CD14-positive monocyte (primary cell): ENCODE measurements at regions not wholly inside any gene's neighbourhood (a gene's known extent, or its start where the extent isn't known, plus 50 kb on each side); places are given as distances from the start of the nearest gene placed in this dataset.

Experiments used
- DNase-seq, 3 donors: peaks; one replicate each; pipeline ENCODE4 v3.0.0-alpha.2; 2011 to 2022
- H2AFZ ChIP-seq: 2 replicates; pipeline ENCODE4 v1.6.0; 2012; ENCODE audit warnings: mild to moderate bottlenecking, low read depth, low read length, inconsistent platforms; ENCODE audit not compliant: insufficient read depth, poor library complexity, severe bottlenecking
- H3K27ac ChIP-seq, 2 donors: 1 replicate in 1 of 2; 2 replicates in 1 of 2; pipeline ENCODE4 v1.5.1; 2012 to 2013; ENCODE audit warnings: low read length in 2 of 2, control low read depth in 1 of 2, inconsistent platforms in 1 of 2, low read depth in 1 of 2, mild to moderate bottlenecking in 1 of 2
- H3K27me3 ChIP-seq, 2 donors: one replicate each; pipeline versions ENCODE4 v1.6.0 to v1.6.1; 2011 to 2013; ENCODE audit warnings: low read length in 2 of 2; ENCODE audit not compliant: control insufficient read depth in 2 of 2, insufficient read depth in 2 of 2
- H3K36me3 ChIP-seq, 2 donors: replicated peaks in 1 of 2; 1 replicate in 1 of 2; 2 replicates in 1 of 2; pipeline versions ENCODE4 v1.5.1 to v1.6.1; 2012 to 2013; ENCODE audit warnings: low read length in 2 of 2, control low read depth in 1 of 2, inconsistent platforms in 1 of 2, mild to moderate bottlenecking in 1 of 2; ENCODE audit not compliant: insufficient read depth in 2 of 2, control insufficient read depth in 1 of 2
- H3K4me1 ChIP-seq, 2 donors: 1 replicate in 1 of 2; 2 replicates in 1 of 2; pipeline versions ENCODE4 v1.5.1 to v1.6.1; 2012 to 2013; ENCODE audit warnings: low read length in 2 of 2, control low read depth in 1 of 2, inconsistent platforms in 1 of 2, mild to moderate bottlenecking in 1 of 2, moderate library complexity in 1 of 2; ENCODE audit not compliant: insufficient read depth in 2 of 2, control insufficient read depth in 1 of 2
- H3K4me2 ChIP-seq: replicated peaks from 2 replicates; pipeline ENCODE3; 2012; ENCODE audit warnings: low read length, moderate library complexity, mild to moderate bottlenecking; ENCODE audit not compliant: poor library complexity, severe bottlenecking; ENCODE audit errors: extremely low read depth
- H3K4me3 ChIP-seq, 3 experiments: fragments of 200-600 bp in 1 of 3; sonication (generic) in 1 of 3; replicated peaks in 1 of 3; 1 replicate in 2 of 3; 2 replicates in 1 of 3; pipeline ENCODE4 v1.5.1; 2011 to 2013; ENCODE audit warnings: low read length in 3 of 3, mild to moderate bottlenecking in 3 of 3, control low read depth in 2 of 3, low read depth in 2 of 3, inconsistent platforms in 1 of 3, moderate library complexity in 1 of 3
- H3K79me2 ChIP-seq: 2 replicates; pipeline ENCODE4 v1.6.0; 2012; ENCODE audit warnings: mild to moderate bottlenecking, control low read depth, inconsistent platforms, low read length, moderate library complexity; ENCODE audit not compliant: insufficient read depth
- H3K9ac ChIP-seq: 2 replicates; pipeline ENCODE4 v1.6.0; 2017; ENCODE audit warnings: low read length, mild to moderate bottlenecking; ENCODE audit not compliant: insufficient read depth, poor library complexity, severe bottlenecking
- H3K9me3 ChIP-seq, 2 donors: replicated peaks in 1 of 2; 1 replicate in 1 of 2; 2 replicates in 1 of 2; pipeline versions ENCODE4 v1.5.1 to v1.6.1; 2012 to 2013; ENCODE audit warnings: low read length in 2 of 2, control low read depth in 1 of 2; ENCODE audit not compliant: control insufficient read depth in 1 of 2, insufficient read depth in 1 of 2
- H4K20me1 ChIP-seq: 2 replicates; pipeline ENCODE4 v1.6.0; 2012; ENCODE audit warnings: mild to moderate bottlenecking, low read length, control low read depth, moderate library complexity; ENCODE audit not compliant: insufficient read depth
- H3K27ac Mint-ChIP-seq, 7 donors: one replicate each; pipeline ENCODE4 v1.8.0; 2020; ENCODE audit warnings: mild to moderate bottlenecking in 7 of 7, mixed read lengths in 7 of 7, moderate library complexity in 6 of 7, inconsistent platforms in 2 of 7
- H3K27me3 Mint-ChIP-seq, 3 donors: one replicate each; pipeline ENCODE4 v1.8.0; 2021 to 2022; ENCODE audit warnings: low read depth in 3 of 3, mild to moderate bottlenecking in 3 of 3, mixed read lengths in 3 of 3, moderate library complexity in 3 of 3, inconsistent platforms in 1 of 3
- H3K36me3 Mint-ChIP-seq, 2 donors: one replicate each; pipeline ENCODE4 v1.8.0; 2020; ENCODE audit warnings: mixed read lengths in 2 of 2, inconsistent platforms in 1 of 2, mild to moderate bottlenecking in 1 of 2
- H3K4me1 Mint-ChIP-seq: one replicate; pipeline ENCODE4 v1.8.0; 2020; ENCODE audit warnings: mild to moderate bottlenecking, mixed read lengths
- H3K4me3 Mint-ChIP-seq, 2 donors: one replicate each; pipeline ENCODE4 v1.8.0; 2020; ENCODE audit warnings: mild to moderate bottlenecking in 2 of 2, mixed read lengths in 2 of 2, moderate library complexity in 1 of 2
- H3K9me3 Mint-ChIP-seq, 7 donors: one replicate each; pipeline ENCODE4 v1.8.0; 2020 to 2022; ENCODE audit warnings: mixed read lengths in 7 of 7, mild to moderate bottlenecking in 6 of 7, moderate library complexity in 6 of 7, inconsistent platforms in 2 of 7
- WGBS: methylation state at CpG from one replicate; pipeline ENCODE4 v1.1.5; 2013; ENCODE audit warnings: missing lambda C conversion rate; ENCODE audit not compliant: insufficient coverage; 5-methylcytosine and 5-hydroxymethylcytosine counted together
- intact Hi-C, 2 donors: fragments of 100-400 bp; cut with micrococcal nuclease; formaldehyde crosslinking; loops; one replicate each; pipeline versions ENCODE4 v1.15.0 to v1.15.1; 2023
- TF ChIP-seq, protein P1 (sequence below): fragments of 200-600 bp; IDR thresholded peaks from one replicate; pipeline ENCODE4 v1.8.0; 2022; ENCODE audit warnings: antibody characterized with exemption, mild to moderate bottlenecking

GRCh38 chr1:90537606-90538362 is 179.3 kb downstream of the BARHL2 start:
- Mint-ChIP-seq H3K4me3 (no peak overlapping the region), H3K27ac (no peak overlapping the region), H3K9me3 (no peaks in the 10 kb centered on the region), H3K36me3 (no peaks in the 10 kb centered on the region), H3K4me1 (no peaks in the 10 kb centered on the region), H3K27me3 (peaks cover 2 to 4% (median 3%) of the 10 kb centered on the region in 3 donors)
- Histone ChIP-seq H3K4me3 (no peak overlapping the region), H3K36me3 (no peaks in the 10 kb centered on the region), H3K27ac (no peak overlapping the region), H3K4me1 (no peaks in the 10 kb centered on the region), H3K9ac (no peak overlapping the region), H2AFZ (no peak overlapping the region), H3K4me2 (no peak overlapping the region), H3K27me3 (no peaks in the 10 kb centered on the region), H4K20me1 (no peaks in the 10 kb centered on the region), H3K9me3 (no peaks in the 10 kb centered on the region), H3K79me2 (no peaks in the 10 kb centered on the region)
- TF ChIP-seq, protein P1, sequence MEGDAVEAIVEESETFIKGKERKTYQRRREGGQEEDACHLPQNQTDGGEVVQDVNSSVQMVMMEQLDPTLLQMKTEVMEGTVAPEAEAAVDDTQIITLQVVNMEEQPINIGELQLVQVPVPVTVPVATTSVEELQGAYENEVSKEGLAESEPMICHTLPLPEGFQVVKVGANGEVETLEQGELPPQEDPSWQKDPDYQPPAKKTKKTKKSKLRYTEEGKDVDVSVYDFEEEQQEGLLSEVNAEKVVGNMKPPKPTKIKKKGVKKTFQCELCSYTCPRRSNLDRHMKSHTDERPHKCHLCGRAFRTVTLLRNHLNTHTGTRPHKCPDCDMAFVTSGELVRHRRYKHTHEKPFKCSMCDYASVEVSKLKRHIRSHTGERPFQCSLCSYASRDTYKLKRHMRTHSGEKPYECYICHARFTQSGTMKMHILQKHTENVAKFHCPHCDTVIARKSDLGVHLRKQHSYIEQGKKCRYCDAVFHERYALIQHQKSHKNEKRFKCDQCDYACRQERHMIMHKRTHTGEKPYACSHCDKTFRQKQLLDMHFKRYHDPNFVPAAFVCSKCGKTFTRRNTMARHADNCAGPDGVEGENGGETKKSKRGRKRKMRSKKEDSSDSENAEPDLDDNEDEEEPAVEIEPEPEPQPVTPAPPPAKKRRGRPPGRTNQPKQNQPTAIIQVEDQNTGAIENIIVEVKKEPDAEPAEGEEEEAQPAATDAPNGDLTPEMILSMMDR, result no peak
- no peak for DNase-seq
- intact Hi-C loops, result no loop called here
- 93% methylated on average over 4 of the region's 9 CpGs for WGBS

- no peaks in the 10 kb centered on the region for H3K9me3 ChIP-seq
- H4K20me1 ChIP-seq, result no peaks in the 10 kb centered on the region
- H3K27ac ChIP-seq, result no peak overlapping the region
- no peak for DNase-seq
- H3K4me2 ChIP-seq, result no peak overlapping the region
- TF ChIP-seq, protein P1, result no peak
- H3K27me3 ChIP-seq, result no peaks in the 10 kb centered on the region
- Mint-ChIP-seq H3K9me3 (no peaks in the 10 kb centered on the region), H3K4me1 (no peaks in the 10 kb centered on the region), H3K27me3 (peaks cover 2 to 4% (median 2%) of the 10 kb centered on the region in 3 donors), H3K36me3 (no peaks in the 10 kb centered on the region), H3K4me3 (no peak overlapping the region), H3K27ac (no peak overlapping the region)
- no peaks in the 10 kb centered on the region for H3K4me1 ChIP-seq
- no peaks in the 10 kb centered on the region for H3K36me3 ChIP-seq
- no peaks in the 10 kb centered on the region for H3K79me2 ChIP-seq
- H2AFZ ChIP-seq, result no peak overlapping the region
- no peak overlapping the region for H3K4me3 ChIP-seq
- no peak overlapping the region for H3K9ac ChIP-seq
- intact Hi-C loops, result no loop called here
- WGBS, result 17% methylated on average over 1 of the region's 6 CpGs
These were observed 182.3 kb downstream of the BARHL2 start for GRCh38 chr1:90534663-90535295.
